ENCODE measurements at regions not wholly inside any gene's neighbourhood (a gene's known extent, or its start where the extent isn't known, plus 50 kb on each side); places are given as distances from the start of the nearest gene placed in this dataset.

DNA sequence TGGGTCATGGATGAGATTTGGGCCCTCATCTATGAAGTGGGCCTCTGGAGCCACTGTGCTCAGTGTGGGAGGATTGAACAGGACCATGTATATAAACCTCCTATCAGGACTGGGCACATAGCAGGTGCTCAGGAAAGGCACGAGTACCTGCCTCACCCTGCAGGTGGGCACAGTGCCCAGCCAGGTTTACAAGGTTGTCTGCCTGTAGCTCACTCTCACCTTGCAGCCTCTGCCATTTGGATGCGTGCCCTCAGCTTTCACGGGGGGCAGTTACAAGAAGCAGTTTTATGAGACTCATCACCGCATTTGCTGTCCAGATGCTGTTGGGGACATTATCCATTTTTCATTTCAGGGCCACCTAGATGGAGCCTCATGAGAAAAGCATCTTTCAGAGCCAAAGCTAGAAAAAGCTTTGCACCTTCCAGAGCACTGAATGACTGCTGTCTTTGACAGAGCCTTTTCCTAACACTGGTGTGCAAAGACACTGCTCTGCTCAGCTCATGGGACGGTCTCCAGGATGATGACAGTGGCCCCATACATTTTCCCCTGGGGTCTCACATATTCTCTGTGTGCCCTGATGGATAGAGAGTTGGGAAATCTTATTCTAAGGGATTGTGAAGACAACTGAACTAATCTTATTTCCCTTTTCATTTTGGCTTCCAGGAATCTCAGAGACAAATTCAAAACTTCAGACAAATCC, 327.5 kb upstream of the RTL1 start:
- TF ChIP-seq, protein P1, sequence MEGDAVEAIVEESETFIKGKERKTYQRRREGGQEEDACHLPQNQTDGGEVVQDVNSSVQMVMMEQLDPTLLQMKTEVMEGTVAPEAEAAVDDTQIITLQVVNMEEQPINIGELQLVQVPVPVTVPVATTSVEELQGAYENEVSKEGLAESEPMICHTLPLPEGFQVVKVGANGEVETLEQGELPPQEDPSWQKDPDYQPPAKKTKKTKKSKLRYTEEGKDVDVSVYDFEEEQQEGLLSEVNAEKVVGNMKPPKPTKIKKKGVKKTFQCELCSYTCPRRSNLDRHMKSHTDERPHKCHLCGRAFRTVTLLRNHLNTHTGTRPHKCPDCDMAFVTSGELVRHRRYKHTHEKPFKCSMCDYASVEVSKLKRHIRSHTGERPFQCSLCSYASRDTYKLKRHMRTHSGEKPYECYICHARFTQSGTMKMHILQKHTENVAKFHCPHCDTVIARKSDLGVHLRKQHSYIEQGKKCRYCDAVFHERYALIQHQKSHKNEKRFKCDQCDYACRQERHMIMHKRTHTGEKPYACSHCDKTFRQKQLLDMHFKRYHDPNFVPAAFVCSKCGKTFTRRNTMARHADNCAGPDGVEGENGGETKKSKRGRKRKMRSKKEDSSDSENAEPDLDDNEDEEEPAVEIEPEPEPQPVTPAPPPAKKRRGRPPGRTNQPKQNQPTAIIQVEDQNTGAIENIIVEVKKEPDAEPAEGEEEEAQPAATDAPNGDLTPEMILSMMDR (IDR thresholded peaks at IDR 0.05; ENCODE audit: insufficient read depth, low read length, poor library complexity, severe bottlenecking): no peak
- no peak for TF ChIP-seq EZH2phosphoT487 (conservative IDR thresholded peaks at IDR 0.05; ENCODE audit: low read length)
